A549 (cell line): ENCODE measurements at regions not wholly inside any gene's neighbourhood (a gene's known extent, or its start where the extent isn't known, plus 50 kb on each side); places are given as distances from the start of the nearest gene placed in this dataset.

Source experiments
- ATAC-seq, 2 experiments: fragments of 200-7000 bp in 1 of 2; fragments of >200 bp in 1 of 2; cut with Nextera tagmentation in 1 of 2; cut with Tn5 transposase in 1 of 2; 3 replicates each; pipeline versions ENCODE4 v1.8.0 to v1.9.1; 2018 to 2020; ENCODE audit warnings: mild to moderate bottlenecking in 1 of 2, moderate library complexity in 1 of 2
- CTCF ChIA-PET: fragments of 300-600 bp; sonication (Branson Sonifier 250); formaldehyde crosslinking; extraction: SDS; loops from one replicate; lab custom pipeline; 2021; ENCODE audit warnings: antibody characterized with exemption, inconsistent platforms; lab: Yijun Ruan, JAX
- POLR2A ChIA-PET: fragments of 350-600 bp; formaldehyde crosslinking; extraction: SDS; loops from one replicate; lab custom pipeline; 2021; ENCODE audit warnings: antibody characterized with exemption, inconsistent platforms; lab: Yijun Ruan, JAX
- DNase-seq, 2 experiments: peaks; one replicate each; pipeline versions ENCODE4 v3.0.0 to v3.0.0-alpha.2; 2011 to 2016; ENCODE audit warnings: low read depth in 1 of 2, low spot score in 1 of 2
- FAIRE-seq: peaks from 2 replicates; lab custom pipeline; 2011; peaks lifted over from hg19 to GRCh38; lab: Jason Lieb, UNC
- H3K27ac ChIP-seq, 2 experiments: fragments of >200 bp; sonication (Bioruptor Twin); formaldehyde crosslinking; 3 replicates each; pipeline ENCODE4 v1.5.1; 2016 to 2017
- H3K4me1 ChIP-seq: fragments of >200 bp; sonication (Bioruptor Twin); formaldehyde crosslinking; 3 replicates; pipeline ENCODE4 v1.6.1; 2016
- H3K4me2 ChIP-seq: fragments of >200 bp; sonication (Bioruptor Twin); formaldehyde crosslinking; 3 replicates; pipeline ENCODE4 v1.6.1; 2016
- H3K4me3 ChIP-seq: fragments of >200 bp; sonication (Bioruptor Twin); formaldehyde crosslinking; 3 replicates; pipeline ENCODE4 v1.5.1; 2016
- H3K9me3 ChIP-seq: fragments of >200 bp; sonication (Bioruptor Twin); formaldehyde crosslinking; 3 replicates; pipeline ENCODE4 v1.6.1; 2016
- ATOH8 ChIP-seq: fragments of 250-450 bp; sonication (Bioruptor Pico); IDR thresholded peaks from 2 replicates; pipeline ENCODE4 v1.5.0; 2020; ENCODE audit warnings: low read depth, mild to moderate bottlenecking, moderate library complexity
- CBX8 ChIP-seq: fragments of 200-600 bp; sonication (generic); IDR thresholded peaks from 2 replicates; pipeline ENCODE4 v1.6.1; 2016
- CEBPB ChIP-seq, 2 experiments: fragments of >200 bp in 1 of 2; sonication (Bioruptor Twin) in 1 of 2; formaldehyde crosslinking in 1 of 2; IDR thresholded peaks; 2 replicates each; pipeline ENCODE4 v1.6.1; 2012 to 2016
- CHD4 ChIP-seq: fragments of 200-600 bp; sonication (generic); IDR thresholded peaks from 2 replicates; pipeline ENCODE4 v1.6.1; 2016; ENCODE audit warnings: antibody characterized with exemption, mild to moderate bottlenecking, borderline replicate concordance
- EHF ChIP-seq: fragments of 250-450 bp; sonication (Bioruptor Pico); IDR thresholded peaks from 2 replicates; pipeline ENCODE4 v1.5.0; 2020; ENCODE audit warnings: mild to moderate bottlenecking
- ELK1 ChIP-seq: fragments of 150-350 bp; IDR thresholded peaks from 2 replicates; pipeline ENCODE4 v1.6.1; 2014; ENCODE audit warnings: low read depth, mild to moderate bottlenecking, low read length
- HDAC2 ChIP-seq: fragments of 200-600 bp; sonication (generic); IDR thresholded peaks from 2 replicates; pipeline ENCODE4 v1.6.1; 2016
- HES2 ChIP-seq: fragments of >200 bp; sonication (Bioruptor Twin); formaldehyde crosslinking; IDR thresholded peaks from 2 replicates; pipeline ENCODE4 v1.6.1; 2016
- HMGXB4 ChIP-seq: fragments of 250-450 bp; sonication (Bioruptor Pico); IDR thresholded peaks from 2 replicates; pipeline ENCODE4 v1.5.0; 2021; ENCODE audit warnings: mild to moderate bottlenecking, moderate library complexity, borderline replicate concordance
- HOXA7 ChIP-seq: fragments of 250-450 bp; sonication (Bioruptor Pico); IDR thresholded peaks from 2 replicates; pipeline ENCODE4 v1.5.0; 2020; ENCODE audit warnings: mild to moderate bottlenecking, moderate library complexity
- JUN ChIP-seq, 2 experiments: fragments of >200 bp; sonication (Bioruptor Twin); formaldehyde crosslinking; IDR thresholded peaks; 2 replicates in 1 of 2; 3 replicates in 1 of 2; pipeline ENCODE4 v1.6.1; 2016 to 2017
- MYC ChIP-seq: IDR thresholded peaks from 2 replicates; pipeline ENCODE4 v1.6.1; 2012; ENCODE audit warnings: mild to moderate bottlenecking, inconsistent platforms, low read length, improper control_type of control experiment, borderline replicate concordance
- NFE2L2 ChIP-seq: fragments of 150-350 bp; conservative IDR thresholded peaks from 2 replicates; pipeline ENCODE4 v1.6.1; 2014; ENCODE audit warnings: low read length
- NPAS2 ChIP-seq: fragments of 250-450 bp; sonication (Bioruptor Pico); IDR thresholded peaks from 2 replicates; pipeline ENCODE4 v1.8.0; 2022; ENCODE audit warnings: mild to moderate bottlenecking, moderate library complexity, borderline replicate concordance
- NR3C1 ChIP-seq: fragments of >200 bp; sonication (Bioruptor Twin); formaldehyde crosslinking; IDR thresholded peaks from 3 replicates; pipeline ENCODE4 v1.6.1; 2017
- RFX5 ChIP-seq: fragments of 450-650 bp; IDR thresholded peaks from 2 replicates; pipeline ENCODE4 v1.7.1; 2014; ENCODE audit warnings: antibody characterized with exemption, mild to moderate bottlenecking, moderate library complexity
- SMC3 ChIP-seq: fragments of >200 bp; sonication (Bioruptor Twin); formaldehyde crosslinking; IDR thresholded peaks from 3 replicates; pipeline ENCODE4 v1.6.1; 2018; ENCODE audit warnings: inconsistent platforms
- SREBF2 ChIP-seq: fragments of 450-650 bp; IDR thresholded peaks from 2 replicates; pipeline ENCODE4 v1.6.1; 2014; ENCODE audit warnings: mild to moderate bottlenecking, moderate library complexity
- TP53 ChIP-seq: fragments of 250-450 bp; sonication (Bioruptor Pico); IDR thresholded peaks from 2 replicates; pipeline ENCODE4 v1.5.0; 2021; ENCODE audit warnings: mild to moderate bottlenecking, moderate library complexity
- USF2 ChIP-seq: fragments of 450-650 bp; IDR thresholded peaks from 2 replicates; pipeline ENCODE4 v1.6.1; 2014; ENCODE audit warnings: antibody characterized with exemption
- ZC3H11A ChIP-seq: fragments of 450-650 bp; IDR thresholded peaks from 2 replicates; pipeline ENCODE4 v1.6.1; 2014; ENCODE audit warnings: antibody characterized with exemption, mild to moderate bottlenecking
- ZFP36 ChIP-seq: fragments of 450-650 bp; IDR thresholded peaks from 2 replicates; pipeline ENCODE4 v1.6.1; 2014; ENCODE audit warnings: borderline replicate concordance; ENCODE audit not compliant: partially characterized antibody
- ZSCAN20 ChIP-seq: fragments of 250-450 bp; sonication (Bioruptor Pico); IDR thresholded peaks from 2 replicates; pipeline ENCODE4 v1.8.0; 2022; ENCODE audit warnings: mild to moderate bottlenecking, moderate library complexity
- WGBS: methylation state at CpG from one replicate; pipeline ENCODE4 v1.1.6; 2017; ENCODE audit errors: missing lambda C conversion rate; 5-methylcytosine and 5-hydroxymethylcytosine counted together
- TF ChIP-seq, protein P1 (sequence below): IDR thresholded peaks from 2 replicates; pipeline ENCODE4 v1.6.1; 2012

GRCh38 chr12:92044435-92044834 lies 101.2 kb downstream of the BTG1 start (continued):
- no peak for TF ChIP-seq NPAS2 (CRISPR knock-in tag)
- TF ChIP-seq NR3C1: no peak
- no peak for TF ChIP-seq SMC3
- no peak for TF ChIP-seq USF2
- no peak for TF ChIP-seq RFX5
- no peak for TF ChIP-seq ATOH8
- no peak for TF ChIP-seq ZFP36
- no peak for TF ChIP-seq TP53 (CRISPR knock-in tag)

DNA sequence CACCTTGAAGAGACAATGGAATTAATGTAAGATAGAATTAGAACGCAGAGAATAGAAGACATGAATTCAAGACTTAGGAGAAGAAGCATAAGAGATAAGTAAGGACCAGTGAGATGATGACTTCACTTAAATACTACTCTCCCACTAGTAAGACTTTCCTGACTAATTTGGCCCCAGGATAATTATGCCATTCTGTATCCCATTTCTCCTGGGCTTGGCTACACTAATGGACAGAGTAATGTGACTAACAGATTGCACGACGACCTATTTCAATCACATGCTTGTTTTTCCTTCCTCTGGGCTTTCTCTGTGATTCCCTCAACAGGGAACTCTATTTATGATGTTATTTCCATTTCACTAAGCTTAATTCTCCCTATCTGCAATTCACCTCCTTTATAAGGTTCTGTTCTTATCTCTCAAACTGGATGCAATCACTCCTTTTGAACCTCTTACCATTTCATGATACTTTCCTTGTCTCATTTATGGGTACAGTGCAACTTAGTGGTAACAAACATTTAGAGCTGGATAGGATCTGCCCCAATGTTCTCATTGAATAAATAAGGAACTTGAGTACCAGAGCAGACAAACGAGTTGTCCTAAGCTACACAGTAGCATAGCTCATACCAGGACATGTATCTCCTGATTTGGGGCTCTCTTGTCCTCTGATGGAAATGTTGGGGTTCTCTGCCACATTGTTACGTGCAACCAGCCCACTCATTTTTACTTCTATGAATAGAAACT lies 102.7 kb downstream of the BTG1 start:
- ATAC-seq (no peak), DNase-seq (no peak), FAIRE-seq (no peak)
- ChIA-PET POLR2A (no interaction called here), CTCF (interaction anchor here (3.7 to 4.0 kb wide), 2 partner anchors 11 to 231 kb away, joined by 14 to 17 read pairs; no protein-coding TSS in a partner anchor)
- no peaks in the 10 kb centered on the region for H3K9me3 ChIP-seq
- H3K4me3 ChIP-seq: no peak overlapping the region
- H3K27ac ChIP-seq: no peak overlapping the region
- TF ChIP-seq CHD4: no peak
- TF ChIP-seq ZC3H11A: no peak
- TF ChIP-seq JUN (IDR thresholded peaks at IDR 0.05): no peak
- TF ChIP-seq MYC: no peak
- no peak overlapping the region for H3K4me2 ChIP-seq
- no peaks in the 10 kb centered on the region for H3K4me1 ChIP-seq
- WGBS: 82% methylated on average over 5 of the region's 5 CpGs

DNA sequence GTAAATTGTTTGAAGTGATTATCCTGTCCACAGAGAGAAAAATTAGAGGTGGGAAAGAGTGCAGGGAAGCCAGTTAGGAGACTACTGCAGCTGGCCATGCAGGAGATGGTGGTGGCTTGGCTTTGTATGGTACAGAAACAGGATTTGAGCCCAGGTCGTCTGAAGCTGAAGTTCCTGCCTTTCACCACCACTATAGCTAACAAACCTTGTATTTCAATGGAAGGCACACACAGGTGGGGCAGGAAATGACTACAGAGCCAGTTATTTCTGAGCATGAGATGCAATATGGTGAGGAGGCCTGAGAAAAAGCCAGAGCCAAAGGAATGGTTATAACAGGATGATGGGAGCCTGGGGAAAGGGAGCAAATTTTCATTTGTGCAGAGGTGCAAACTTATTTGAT lies 103.9 kb downstream of the BTG1 start:
- ATAC-seq: peak in 1 of 2 experiments; percentile 51; a peak in 2 of 6 replicates
- Histone ChIP-seq H3K4me1 (peaks cover 6% of the 10 kb centered on the region; the same call in 1 of the 3 replicates), H3K9me3 (no peaks in the 10 kb centered on the region), H3K4me2 (no peak overlapping the region), H3K27ac (no peak overlapping the region), H3K4me3 (no peak overlapping the region)
- no peak for TF ChIP-seq HDAC2
- no peak for TF ChIP-seq NFE2L2
- no peak for TF ChIP-seq NR3C1
- no peak for TF ChIP-seq CBX8
- no peak for TF ChIP-seq HOXA7
- TF ChIP-seq ZSCAN20 (CRISPR knock-in tag): no peak
- TF ChIP-seq SMC3: no peak
- no peak for TF ChIP-seq CEBPB (IDR thresholded peaks at IDR 0.05)
- no peak for TF ChIP-seq HMGXB4 (CRISPR knock-in tag)
- TF ChIP-seq TP53 (CRISPR knock-in tag): no peak
- no peak for TF ChIP-seq EHF
- TF ChIP-seq ATOH8: no peak
- TF ChIP-seq, protein P1, sequence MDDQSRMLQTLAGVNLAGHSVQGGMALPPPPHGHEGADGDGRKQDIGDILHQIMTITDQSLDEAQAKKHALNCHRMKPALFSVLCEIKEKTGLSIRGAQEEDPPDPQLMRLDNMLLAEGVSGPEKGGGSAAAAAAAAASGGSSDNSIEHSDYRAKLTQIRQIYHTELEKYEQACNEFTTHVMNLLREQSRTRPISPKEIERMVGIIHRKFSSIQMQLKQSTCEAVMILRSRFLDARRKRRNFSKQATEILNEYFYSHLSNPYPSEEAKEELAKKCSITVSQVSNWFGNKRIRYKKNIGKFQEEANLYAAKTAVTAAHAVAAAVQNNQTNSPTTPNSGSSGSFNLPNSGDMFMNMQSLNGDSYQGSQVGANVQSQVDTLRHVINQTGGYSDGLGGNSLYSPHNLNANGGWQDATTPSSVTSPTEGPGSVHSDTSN: no peak
- TF ChIP-seq ELK1: no peak
- TF ChIP-seq ZFP36: no peak
- TF ChIP-seq HES2: no peak
- no peak for TF ChIP-seq SREBF2
- ChIA-PET CTCF (interaction anchor here (0.6 to 4.0 kb wide), 4 partner anchors 10 to 357 kb away, joined by 3 to 17 read pairs (median 8); no protein-coding TSS in a partner anchor), POLR2A (no interaction called here)
- WGBS: 11% methylated on average over 1 of the region's 1 CpG
- no peak for FAIRE-seq
- no peak for DNase-seq
